ENCODE measurements at regions not wholly inside any gene's neighbourhood (a gene's known extent, or its start where the extent isn't known, plus 50 kb on each side); places are given as distances from the start of the nearest gene placed in this dataset.

DNA sequence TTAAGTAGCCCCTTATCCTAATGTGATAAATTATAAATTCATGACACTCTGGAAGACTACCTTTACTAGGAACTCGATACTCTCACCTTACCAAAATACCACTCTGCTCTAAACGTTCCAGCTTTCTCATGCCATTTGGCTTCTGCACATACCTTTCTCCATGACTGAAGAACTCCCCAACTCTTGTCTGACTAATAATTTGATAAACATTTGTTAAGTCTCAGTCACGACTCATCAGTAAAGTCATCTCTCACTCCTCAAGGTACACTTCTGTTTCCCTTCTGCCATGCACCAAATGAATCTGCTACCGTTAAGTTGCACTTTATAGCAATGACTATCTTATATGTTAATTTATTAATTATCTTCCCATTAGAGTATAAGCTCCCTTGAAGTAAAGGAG, 498.3 kb upstream of the NOVA1 start:
- TF ChIP-seq POLR2A (IDR thresholded peaks at IDR 0.05; ENCODE audit: extremely low read depth, insufficient read length) (no peak), MYC (IDR thresholded peaks at IDR 0.05; ENCODE audit: low read depth, low read length) (no peak)
- TF ChIP-seq, protein P1, sequence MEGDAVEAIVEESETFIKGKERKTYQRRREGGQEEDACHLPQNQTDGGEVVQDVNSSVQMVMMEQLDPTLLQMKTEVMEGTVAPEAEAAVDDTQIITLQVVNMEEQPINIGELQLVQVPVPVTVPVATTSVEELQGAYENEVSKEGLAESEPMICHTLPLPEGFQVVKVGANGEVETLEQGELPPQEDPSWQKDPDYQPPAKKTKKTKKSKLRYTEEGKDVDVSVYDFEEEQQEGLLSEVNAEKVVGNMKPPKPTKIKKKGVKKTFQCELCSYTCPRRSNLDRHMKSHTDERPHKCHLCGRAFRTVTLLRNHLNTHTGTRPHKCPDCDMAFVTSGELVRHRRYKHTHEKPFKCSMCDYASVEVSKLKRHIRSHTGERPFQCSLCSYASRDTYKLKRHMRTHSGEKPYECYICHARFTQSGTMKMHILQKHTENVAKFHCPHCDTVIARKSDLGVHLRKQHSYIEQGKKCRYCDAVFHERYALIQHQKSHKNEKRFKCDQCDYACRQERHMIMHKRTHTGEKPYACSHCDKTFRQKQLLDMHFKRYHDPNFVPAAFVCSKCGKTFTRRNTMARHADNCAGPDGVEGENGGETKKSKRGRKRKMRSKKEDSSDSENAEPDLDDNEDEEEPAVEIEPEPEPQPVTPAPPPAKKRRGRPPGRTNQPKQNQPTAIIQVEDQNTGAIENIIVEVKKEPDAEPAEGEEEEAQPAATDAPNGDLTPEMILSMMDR (IDR thresholded peaks at IDR 0.05; ENCODE audit: low read depth, low read length) = no peak
- TF ChIP-seq, protein P2, sequence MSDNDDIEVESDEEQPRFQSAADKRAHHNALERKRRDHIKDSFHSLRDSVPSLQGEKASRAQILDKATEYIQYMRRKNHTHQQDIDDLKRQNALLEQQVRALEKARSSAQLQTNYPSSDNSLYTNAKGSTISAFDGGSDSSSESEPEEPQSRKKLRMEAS (IDR thresholded peaks at IDR 0.05; ENCODE audit: low read depth, low read length) = no peak
- no peak for DNase-seq (ENCODE audit: low read depth)
- no peak overlapping the region for H3K4me3 ChIP-seq (ENCODE audit: low read depth, low read length)

DNA sequence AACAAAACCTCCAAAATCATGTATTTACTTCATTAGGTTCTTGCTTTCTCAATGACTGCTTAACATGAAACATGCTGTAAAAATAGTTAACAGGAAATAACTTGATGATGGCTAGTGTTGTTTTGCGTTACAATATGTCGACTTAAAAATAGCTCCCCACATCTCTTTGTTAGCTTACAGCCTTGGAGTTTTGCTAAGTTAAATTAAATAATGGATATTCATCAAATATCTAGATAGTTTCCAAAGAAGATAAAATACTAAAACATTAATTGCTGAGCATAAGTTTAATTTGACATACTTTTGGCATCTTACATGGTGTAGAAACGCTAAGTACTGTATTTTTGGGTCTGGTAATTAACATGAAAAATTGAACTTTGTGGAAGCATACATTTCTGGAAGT, 500.6 kb upstream of the NOVA1 start:
- TF ChIP-seq MYC (IDR thresholded peaks at IDR 0.05; ENCODE audit: low read depth, low read length) (no peak), POLR2A (IDR thresholded peaks at IDR 0.05; ENCODE audit: extremely low read depth, insufficient read length) (no peak)
- TF ChIP-seq, protein P1 (IDR thresholded peaks at IDR 0.05; ENCODE audit: low read depth, low read length) = no peak
- TF ChIP-seq, protein P2 (IDR thresholded peaks at IDR 0.05; ENCODE audit: low read depth, low read length) = no peak

DNA sequence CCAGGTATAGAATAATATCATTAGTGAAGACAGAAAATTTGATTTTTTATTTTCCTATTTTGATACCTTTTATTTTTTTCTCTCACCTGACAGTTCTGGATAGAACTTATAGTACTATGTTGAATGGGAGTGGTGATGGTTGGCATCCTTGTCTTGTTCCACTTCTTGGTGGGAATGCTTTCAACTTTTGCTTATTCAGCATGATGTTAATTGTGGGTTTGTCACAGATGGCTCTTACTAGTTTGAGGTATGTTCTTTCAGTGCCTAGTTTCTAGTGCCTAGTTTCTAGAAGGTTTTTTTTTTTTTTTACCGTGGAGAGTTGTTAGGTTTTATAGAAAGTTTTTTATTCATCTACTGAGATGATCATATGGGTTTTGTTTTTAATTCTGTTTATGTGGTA, 516.3 kb upstream of the NOVA1 start:
- DNase-seq (ENCODE audit: low read depth) = no peak
- TF ChIP-seq, protein P2 (IDR thresholded peaks at IDR 0.05; ENCODE audit: low read depth, low read length) = no peak
- TF ChIP-seq MYC (IDR thresholded peaks at IDR 0.05; ENCODE audit: low read depth, low read length) (no peak), POLR2A (IDR thresholded peaks at IDR 0.05; ENCODE audit: extremely low read depth, insufficient read length) (no peak)
- TF ChIP-seq, protein P1 (IDR thresholded peaks at IDR 0.05; ENCODE audit: low read depth, low read length) = no peak
- no peak overlapping the region for H3K4me3 ChIP-seq (ENCODE audit: low read depth, low read length)

More for the DNA sequence above, 500.6 kb upstream of the NOVA1 start:
- DNase-seq (ENCODE audit: low read depth) = no peak
- H3K4me3 ChIP-seq (ENCODE audit: low read depth, low read length) = no peak overlapping the region

DNA sequence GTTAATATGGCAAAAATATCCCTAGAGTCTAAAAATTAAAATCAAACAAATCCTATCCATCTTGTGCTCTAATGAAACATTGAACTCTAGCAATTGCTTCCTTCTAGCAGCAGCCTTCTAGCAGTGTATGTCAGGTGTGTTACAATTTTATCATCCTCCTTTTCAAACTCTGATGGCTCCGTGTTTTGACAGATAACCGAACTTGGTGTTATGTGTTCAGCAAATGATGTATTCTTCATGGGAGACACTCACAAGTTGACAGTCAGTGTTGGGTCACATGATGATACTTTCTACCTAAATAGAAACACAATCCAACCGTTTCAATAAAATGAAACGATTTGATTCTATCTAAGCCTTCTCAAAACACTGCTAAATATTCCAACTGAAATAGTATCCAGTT, 525.3 kb upstream of the NOVA1 start:
- no peak for DNase-seq (ENCODE audit: low read depth)
- TF ChIP-seq, protein P2 (IDR thresholded peaks at IDR 0.05; ENCODE audit: low read depth, low read length) = no peak
- TF ChIP-seq POLR2A (IDR thresholded peaks at IDR 0.05; ENCODE audit: extremely low read depth, insufficient read length) = no peak
- TF ChIP-seq MYC (IDR thresholded peaks at IDR 0.05; ENCODE audit: low read depth, low read length) = no peak
- TF ChIP-seq, protein P1 (IDR thresholded peaks at IDR 0.05; ENCODE audit: low read depth, low read length) = no peak
- no peak overlapping the region for H3K4me3 ChIP-seq (ENCODE audit: low read depth, low read length)

DNA sequence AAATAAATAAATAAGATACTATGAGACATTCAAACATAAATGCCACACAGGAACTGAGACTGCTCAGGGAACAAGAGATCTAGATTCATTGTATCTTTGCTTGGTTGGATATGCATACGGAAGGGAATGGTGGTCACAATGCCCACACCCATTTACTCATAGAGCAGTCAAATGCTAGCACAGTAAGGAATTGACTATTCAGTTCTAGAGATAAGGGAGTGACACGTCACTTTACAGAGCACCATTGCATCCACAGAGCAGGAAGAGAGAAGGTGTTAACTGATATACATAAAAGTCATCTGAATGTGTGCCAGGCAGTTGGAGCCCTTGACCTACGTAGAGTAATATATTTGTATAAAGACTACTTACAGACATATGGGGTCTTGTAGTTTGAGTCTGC, 530.0 kb upstream of the NOVA1 start:
- TF ChIP-seq MYC (IDR thresholded peaks at IDR 0.05; ENCODE audit: low read depth, low read length) (no peak), POLR2A (IDR thresholded peaks at IDR 0.05; ENCODE audit: extremely low read depth, insufficient read length) (no peak)
- TF ChIP-seq, protein P1 (IDR thresholded peaks at IDR 0.05; ENCODE audit: low read depth, low read length) = no peak
- TF ChIP-seq, protein P2 (IDR thresholded peaks at IDR 0.05; ENCODE audit: low read depth, low read length) = no peak
- H3K4me3 ChIP-seq (ENCODE audit: low read depth, low read length) = no peak overlapping the region
- no peak for DNase-seq (ENCODE audit: low read depth)

DNA sequence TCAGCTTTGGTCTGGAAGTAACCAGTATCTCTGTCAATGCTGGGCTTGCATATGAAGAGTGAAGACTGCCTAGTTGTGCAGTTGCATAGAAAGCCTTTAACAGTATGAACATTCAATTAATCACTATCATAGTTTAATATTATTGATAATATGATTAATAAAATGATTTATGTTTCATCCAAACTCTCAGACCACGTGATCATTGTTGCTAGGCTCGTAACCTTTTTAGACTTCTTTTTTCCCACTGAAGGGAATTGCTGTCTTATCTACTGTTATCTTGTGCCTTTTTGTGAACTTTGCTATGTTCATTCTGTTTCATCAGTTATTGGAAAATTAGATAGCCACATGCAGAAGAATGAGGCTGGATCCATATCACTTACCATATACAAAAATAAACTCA, 536.4 kb upstream of the NOVA1 start:
- H3K4me3 ChIP-seq (ENCODE audit: low read depth, low read length) = no peak overlapping the region
- no peak for TF ChIP-seq POLR2A (IDR thresholded peaks at IDR 0.05; ENCODE audit: extremely low read depth, insufficient read length)
- no peak for TF ChIP-seq MYC (IDR thresholded peaks at IDR 0.05; ENCODE audit: low read depth, low read length)
- TF ChIP-seq, protein P1 (IDR thresholded peaks at IDR 0.05; ENCODE audit: low read depth, low read length) = no peak
- TF ChIP-seq, protein P2 (IDR thresholded peaks at IDR 0.05; ENCODE audit: low read depth, low read length) = no peak
- DNase-seq (ENCODE audit: low read depth) = no peak
